ENCODE measurements at regions not wholly inside any gene's neighbourhood (a gene's known extent, or its start where the extent isn't known, plus 50 kb on each side); places are given as distances from the start of the nearest gene placed in this dataset.

- BruUV-seq (replicated peaks): no TSS peak
Observed at GRCh38 chr20:50347284-50348063, 156.8 kb downstream of the CEBPB start.

More at GRCh38 chr20:50347284-50348063, 156.8 kb downstream of the CEBPB start:
- no peak overlapping the region for H3K27ac ChIP-seq (ENCODE audit: insufficient read depth, low read depth, low read length)
- no peaks in the 10 kb centered on the region for H3K36me3 ChIP-seq (ENCODE audit: control insufficient read depth in 2 of 2, extremely low read depth in 1 of 2, insufficient read depth in 2 of 2, low read length in 2 of 2)
- H3K4me2 ChIP-seq (ENCODE audit: insufficient read depth, low read length): no peak overlapping the region
- dilution Hi-C loops (cut with MboI; ENCODE audit: extremely low pct_ligation_motif_present, low sequenced_read_pairs) (no loop called here), intact Hi-C loops (cut with micrococcal nuclease) (loop anchor here (2.0 kb wide), 1 partner anchor 19 kb away; no protein-coding TSS in a partner anchor)
- H3K4me3 ChIP-seq (replicated peaks in 1 of 3; ENCODE audit: insufficient read depth in 1 of 3, low read depth in 1 of 3, low read length in 3 of 3): no peak overlapping the region
- no peak for TF ChIP-seq MYC (IDR thresholded peaks at IDR 0.05; ENCODE audit: low read depth, low read length)
- TF ChIP-seq MAX (IDR thresholded peaks at IDR 0.05; ENCODE audit: insufficient read depth, insufficient read length): no peak
- no peak for TF ChIP-seq FOS (IDR thresholded peaks at IDR 0.05; ENCODE audit: borderline replicate concordance, insufficient read depth, low read length)
- no peak for TF ChIP-seq CTCF (IDR thresholded peaks at IDR 0.05; ENCODE audit: extremely low read depth in 1 of 2, insufficient read depth in 1 of 2, low read depth in 1 of 2, low read length in 2 of 2)
- no peak for TF ChIP-seq POLR2A (IDR thresholded peaks at IDR 0.05; ENCODE audit: low read depth, low read length)
- no peak for TF ChIP-seq POLR2AphosphoS5 (IDR thresholded peaks at IDR 0.05; ENCODE audit: insufficient read depth, low read depth, low read length)
- FAIRE-seq (no peak), DNase-seq (ENCODE audit: low read depth, low spot score) (no peak)
- CTCF ChIA-PET: interaction anchor here (0.9 to 1.4 kb wide), 3 partner anchors 8 to 24 kb away, joined by 3 to 6 read pairs (median 3); no protein-coding TSS in a partner anchor
- H3K9me3 ChIP-seq (replicated peaks; ENCODE audit: control insufficient read depth, insufficient read depth, low read length): no peaks in the 10 kb centered on the region
- H3K9ac ChIP-seq (replicated peaks; ENCODE audit: extremely low read depth, insufficient read depth, low read length): no peak overlapping the region
- H3K79me2 ChIP-seq (ENCODE audit: control insufficient read depth, insufficient read depth, low read length): no peaks in the 10 kb centered on the region
- no peaks in the 10 kb centered on the region for H3K9me1 ChIP-seq (replicated peaks; ENCODE audit: control insufficient read depth, extremely low read depth, insufficient read depth, low read length)
- POLR2A ChIA-PET: no interaction called here
- peaks cover 21% of the 10 kb centered on the region for H3K4me1 ChIP-seq (ENCODE audit: control insufficient read depth, extremely low read depth, insufficient read depth, low read length)
- H4K20me1 ChIP-seq (replicated peaks; ENCODE audit: control insufficient read depth, extremely low read depth, insufficient read depth, low read length): no peaks in the 10 kb centered on the region
- no peak overlapping the region for H2AFZ ChIP-seq (ENCODE audit: low read depth, low read length)
- peaks cover 0 to 5% of the 10 kb centered on the region in 2 experiments for H3K27me3 ChIP-seq (ENCODE audit: control insufficient read depth in 2 of 2, insufficient read depth in 2 of 2, low read length in 2 of 2)

Measured in endothelial cell of umbilical vein (primary cell).